Stomach (tissue), 8 donors: ENCODE measurements at regions not wholly inside any gene's neighbourhood (a gene's known extent, or its start where the extent isn't known, plus 50 kb on each side); places are given as distances from the start of the nearest gene placed in this dataset.

Experiments used
- DNase-seq, 2 donors: peaks; one replicate each; pipeline versions ENCODE4 v3.0.0 to v3.0.0-alpha.2; 2013 to 2019
- H3K27ac ChIP-seq, 5 donors: fragments of 200-600 bp in 4 of 5; sonication (generic) in 4 of 5; one replicate each; pipeline ENCODE4 v1.5.1; 2013 to 2019; ENCODE audit warnings: mild to moderate bottlenecking in 1 of 5, moderate library complexity in 1 of 5
- H3K27me3 ChIP-seq, 3 donors: fragments of 200-600 bp; sonication (generic); one replicate each; pipeline ENCODE4 v1.5.1; 2017 to 2019; ENCODE audit warnings: mixed run types in 1 of 3
- H3K36me3 ChIP-seq, 4 donors: fragments of 200-600 bp; sonication (generic); 1 replicate in 3 of 4; 2 replicates in 1 of 4; pipeline ENCODE4 v1.5.1; 2016 to 2019
- H3K4me1 ChIP-seq, 4 donors: fragments of 200-600 bp; sonication (generic); one replicate each; pipeline ENCODE4 v1.5.1; 2016 to 2019
- H3K4me3 ChIP-seq, 4 donors: fragments of 200-600 bp; sonication (generic) in 3 of 4; one replicate each; pipeline ENCODE4 v1.5.1; 2016 to 2019; ENCODE audit warnings: mild to moderate bottlenecking in 1 of 4
- H3K9me3 ChIP-seq, 4 donors: fragments of 200-600 bp; sonication (generic); one replicate each; pipeline ENCODE4 v1.5.1; 2016 to 2019
- EP300 ChIP-seq: sonication (generic); formaldehyde crosslinking; IDR thresholded peaks from one replicate; pipeline ENCODE4 v1.6.1; 2017; ENCODE audit warnings: antibody characterized with exemption
- POLR2A ChIP-seq, 4 donors: fragments of 450-650 bp; IDR thresholded peaks; one replicate each; pipeline ENCODE4 v1.6.1; 2016; ENCODE audit warnings: antibody characterized with exemption in 4 of 4, control low read depth in 2 of 4, mild to moderate bottlenecking in 1 of 4, moderate library complexity in 1 of 4
- POLR2AphosphoS5 ChIP-seq, 3 donors: sonication (generic); formaldehyde crosslinking; IDR thresholded peaks; one replicate each; pipeline ENCODE4 v1.6.1; 2016; ENCODE audit warnings: antibody characterized with exemption in 3 of 3
- WGBS, 5 donors: extraction: QIAGEN DNeasy Blood & Tissue Kit in 3 of 5; methylation state at CpG; one replicate each; pipeline versions ENCODE4 v1.1.5 to v1.1.7; 2013 to 2018; 5-methylcytosine and 5-hydroxymethylcytosine counted together
- intact Hi-C: fragments of 100-400 bp; cut with DNase I; formaldehyde crosslinking; loops from one replicate; pipeline ENCODE4 v1.15.1; 2023; ENCODE audit warnings: low total_unique reads
- TF ChIP-seq, protein P1 (sequence below), 7 experiments: fragments of 450-650 bp in 4 of 7; fragments of 200-600 bp in 3 of 7; sonication (generic) in 3 of 7; IDR thresholded peaks; one replicate each; pipeline ENCODE4 v1.5.1; 2016 to 2019; ENCODE audit warnings: antibody characterized with exemption in 7 of 7, control low read depth in 2 of 7, mild to moderate bottlenecking in 1 of 7
- donor health status: healthy with polysubstance abuse.
- donor health status: Bipolar disorder and iron deficiency.
- donor health status: healthy.

DNA sequence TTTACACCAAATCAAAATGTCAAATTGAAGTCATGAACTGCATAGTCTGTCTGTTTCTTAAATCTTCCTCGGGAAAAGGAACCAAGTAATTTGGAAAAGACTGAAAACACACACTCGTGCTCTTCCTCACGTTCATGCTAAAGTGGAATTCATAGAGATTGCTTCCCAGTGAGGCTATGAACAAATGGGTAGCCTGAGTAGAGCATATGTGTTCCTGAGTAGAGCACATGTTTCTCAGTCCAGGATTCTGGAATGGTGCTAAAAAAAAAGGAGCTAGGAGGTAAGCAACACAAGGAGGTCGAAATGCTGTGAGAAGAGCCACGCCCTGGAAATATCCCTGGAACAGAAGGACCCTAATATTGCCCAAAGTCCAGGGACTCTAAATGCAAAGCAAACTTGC, 494.2 kb upstream of the THBS1 start:
- no peaks in the 10 kb centered on the region for H3K36me3 ChIP-seq
- WGBS, 5 donors = 67 to 95% (median 79%) methylated on average over 5 of the region's 5 CpGs
- no peak for DNase-seq
- no peak overlapping the region for H3K27ac ChIP-seq
- TF ChIP-seq POLR2AphosphoS5 (IDR thresholded peaks at IDR 0.05) = no peak
- TF ChIP-seq, protein P1, sequence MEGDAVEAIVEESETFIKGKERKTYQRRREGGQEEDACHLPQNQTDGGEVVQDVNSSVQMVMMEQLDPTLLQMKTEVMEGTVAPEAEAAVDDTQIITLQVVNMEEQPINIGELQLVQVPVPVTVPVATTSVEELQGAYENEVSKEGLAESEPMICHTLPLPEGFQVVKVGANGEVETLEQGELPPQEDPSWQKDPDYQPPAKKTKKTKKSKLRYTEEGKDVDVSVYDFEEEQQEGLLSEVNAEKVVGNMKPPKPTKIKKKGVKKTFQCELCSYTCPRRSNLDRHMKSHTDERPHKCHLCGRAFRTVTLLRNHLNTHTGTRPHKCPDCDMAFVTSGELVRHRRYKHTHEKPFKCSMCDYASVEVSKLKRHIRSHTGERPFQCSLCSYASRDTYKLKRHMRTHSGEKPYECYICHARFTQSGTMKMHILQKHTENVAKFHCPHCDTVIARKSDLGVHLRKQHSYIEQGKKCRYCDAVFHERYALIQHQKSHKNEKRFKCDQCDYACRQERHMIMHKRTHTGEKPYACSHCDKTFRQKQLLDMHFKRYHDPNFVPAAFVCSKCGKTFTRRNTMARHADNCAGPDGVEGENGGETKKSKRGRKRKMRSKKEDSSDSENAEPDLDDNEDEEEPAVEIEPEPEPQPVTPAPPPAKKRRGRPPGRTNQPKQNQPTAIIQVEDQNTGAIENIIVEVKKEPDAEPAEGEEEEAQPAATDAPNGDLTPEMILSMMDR (IDR thresholded peaks at IDR 0.05) = no peak
- no peak for TF ChIP-seq EP300
- no peak for TF ChIP-seq POLR2A (IDR thresholded peaks at IDR 0.05)
- no peaks in the 10 kb centered on the region for H3K27me3 ChIP-seq
- H3K9me3 ChIP-seq = no peaks in the 10 kb centered on the region
- no peak overlapping the region for H3K4me3 ChIP-seq
- peaks cover 0 to 9% (median 4%) of the 10 kb centered on the region in 4 donors for H3K4me1 ChIP-seq
- intact Hi-C loops = no loop called here

DNA sequence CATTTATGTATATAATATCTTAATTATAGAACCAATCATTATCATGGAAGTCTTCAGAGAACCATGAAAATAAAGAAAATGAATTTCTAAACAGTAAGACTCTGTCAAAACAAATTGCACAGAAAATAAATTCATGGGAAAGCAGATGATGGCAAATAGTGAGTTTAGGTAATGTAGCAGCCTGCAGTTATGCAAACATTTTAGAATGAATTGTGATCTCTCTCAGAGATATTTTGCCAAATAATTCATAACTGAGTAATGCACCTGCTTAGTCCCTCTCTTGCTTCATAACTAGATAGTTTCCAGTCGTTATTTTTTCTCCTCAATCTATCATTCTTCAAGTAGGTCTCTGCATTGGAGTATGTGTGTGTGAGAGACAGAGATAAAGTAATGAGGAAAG, 492.7 kb upstream of the THBS1 start:
- H3K4me3 ChIP-seq = no peak overlapping the region
- H3K4me1 ChIP-seq = peaks cover 0 to 16% (median 4%) of the 10 kb centered on the region in 4 donors
- H3K27me3 ChIP-seq = no peaks in the 10 kb centered on the region
- H3K27ac ChIP-seq = no peak overlapping the region
- H3K36me3 ChIP-seq = no peaks in the 10 kb centered on the region
- H3K9me3 ChIP-seq = no peaks in the 10 kb centered on the region
- no peak for DNase-seq
- TF ChIP-seq POLR2AphosphoS5 (IDR thresholded peaks at IDR 0.05) (no peak), POLR2A (IDR thresholded peaks at IDR 0.05) (no peak), EP300 (no peak)
- TF ChIP-seq, protein P1 (IDR thresholded peaks at IDR 0.05) = no peak
- intact Hi-C loops = no loop called here
- 48 to 76% (median 64%) methylated on average over 1 of the region's 1 CpG for WGBS, 5 donors

DNA sequence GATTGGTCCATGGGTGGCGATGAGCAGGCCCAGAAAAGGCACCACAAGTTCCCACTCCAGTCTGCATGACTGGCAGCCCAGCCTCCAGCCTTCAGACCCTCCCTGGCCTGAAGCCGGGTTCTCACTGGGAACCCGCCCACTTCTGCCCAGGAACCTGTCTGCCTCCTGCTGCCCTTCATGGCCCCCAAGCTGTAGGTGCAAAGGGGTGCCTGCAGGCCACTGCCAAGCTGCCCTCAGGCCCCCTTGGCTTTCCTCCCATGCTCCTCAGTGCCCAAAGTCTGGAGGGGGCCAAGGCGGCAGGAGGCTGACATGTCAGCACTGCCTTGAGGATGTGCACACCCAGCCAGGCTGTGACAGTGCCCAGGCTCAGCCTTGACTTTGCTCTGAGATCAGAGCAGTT, 488.5 kb upstream of the THBS1 start:
- Histone ChIP-seq H3K4me3 (no peak overlapping the region), H3K27ac (no peak overlapping the region), H3K27me3 (no peaks in the 10 kb centered on the region), H3K36me3 (no peaks in the 10 kb centered on the region), H3K4me1 (peaks cover 0 to 6% (median 0%) of the 10 kb centered on the region in 4 donors), H3K9me3 (no peaks in the 10 kb centered on the region)
- WGBS, 5 donors = 74 to 100% (median 89%) methylated on average over 2 to 4 of the region's 4 CpGs
- DNase-seq = no peak
- intact Hi-C loops = no loop called here
- no peak for TF ChIP-seq EP300
- TF ChIP-seq POLR2A (IDR thresholded peaks at IDR 0.05) = no peak
- TF ChIP-seq POLR2AphosphoS5 (IDR thresholded peaks at IDR 0.05) = no peak
- TF ChIP-seq, protein P1 (IDR thresholded peaks at IDR 0.05) = no peak

DNA sequence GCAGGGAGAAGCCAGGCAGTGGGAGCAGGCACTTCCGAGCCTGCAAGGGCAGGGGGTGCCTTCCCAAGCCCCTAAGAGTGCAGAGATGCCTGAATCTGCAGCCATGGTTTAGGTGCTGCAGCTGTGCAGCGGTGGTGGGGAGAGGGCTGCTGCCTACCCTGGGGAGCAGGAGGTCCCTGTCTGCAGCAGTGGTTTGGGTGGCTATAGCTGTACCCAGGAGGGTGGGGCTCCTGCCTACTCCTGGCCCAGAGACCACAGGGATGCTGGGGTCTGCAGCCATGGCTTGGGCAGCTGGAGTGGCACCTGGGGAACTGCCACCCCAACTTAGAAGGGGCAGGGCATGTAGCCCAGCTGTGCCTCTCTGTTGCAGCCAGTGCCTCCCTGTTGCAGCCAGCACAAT, 488.1 kb upstream of the THBS1 start:
- intact Hi-C loops = no loop called here
- H3K4me3 ChIP-seq = no peak overlapping the region
- 70 to 97% (median 94%) methylated on average over 2 of the region's 2 CpGs; no CpG with 5 or more reads in 1 of the 5 donors for WGBS, 5 donors

More for the DNA sequence above, 488.1 kb upstream of the THBS1 start:
- TF ChIP-seq, protein P1 (IDR thresholded peaks at IDR 0.05) = no peak
- no peak for TF ChIP-seq EP300
- TF ChIP-seq POLR2AphosphoS5 (IDR thresholded peaks at IDR 0.05) = no peak
- TF ChIP-seq POLR2A (IDR thresholded peaks at IDR 0.05) = no peak
- no peak for DNase-seq
- Histone ChIP-seq H3K4me1 (peaks cover 0 to 6% (median 0%) of the 10 kb centered on the region in 4 donors), H3K9me3 (no peaks in the 10 kb centered on the region), H3K27me3 (no peaks in the 10 kb centered on the region), H3K36me3 (no peaks in the 10 kb centered on the region), H3K27ac (no peak overlapping the region)
